H9 (cell line): ENCODE measurements at regions not wholly inside any gene's neighbourhood (a gene's known extent, or its start where the extent isn't known, plus 50 kb on each side); places are given as distances from the start of the nearest gene placed in this dataset.

ENCODE experiments used
- DNase-seq: peaks from one replicate; pipeline ENCODE4 v3.0.0-alpha.2; 2017
- H2AFZ ChIP-seq: one replicate; pipeline ENCODE4 v1.6.1; 2013; ENCODE audit warnings: mild to moderate bottlenecking, low read length, control low read depth, moderate library complexity
- H2AK5ac ChIP-seq: 2 replicates; pipeline ENCODE4 v1.6.1; 2013; ENCODE audit warnings: low read length, control low read depth, mixed read lengths; ENCODE audit not compliant: insufficient read length
- H2BK120ac ChIP-seq: one replicate; pipeline ENCODE4 v1.6.1; 2013; ENCODE audit warnings: low read depth, mild to moderate bottlenecking, low read length, control low read depth, inconsistent platforms; ENCODE audit not compliant: poor library complexity, severe bottlenecking
- H2BK12ac ChIP-seq: 2 replicates; pipeline ENCODE4 v1.6.1; 2013; ENCODE audit warnings: low read length, control low read depth, mixed read lengths, low read depth; ENCODE audit not compliant: insufficient read length
- H2BK15ac ChIP-seq: 2 replicates; pipeline ENCODE4 v1.6.1; 2013; ENCODE audit warnings: low read depth, low read length, control low read depth
- H2BK20ac ChIP-seq: one replicate; pipeline ENCODE4 v1.6.1; 2013; ENCODE audit warnings: low read depth, mild to moderate bottlenecking, low read length, control low read depth, inconsistent platforms; ENCODE audit not compliant: poor library complexity, severe bottlenecking
- H2BK5ac ChIP-seq: 2 replicates; pipeline ENCODE4 v1.6.1; 2013; ENCODE audit warnings: low read length, control low read depth, mixed read lengths; ENCODE audit not compliant: insufficient read length
- H3K14ac ChIP-seq: 2 replicates; pipeline ENCODE4 v1.6.1; 2013; ENCODE audit warnings: low read length, control low read depth; ENCODE audit not compliant: insufficient read depth
- H3K18ac ChIP-seq: 2 replicates; pipeline ENCODE4 v1.6.1; 2013; ENCODE audit warnings: low read depth, mild to moderate bottlenecking, mixed read lengths, low read length, control low read depth; ENCODE audit not compliant: insufficient read length
- H3K23ac ChIP-seq: 2 replicates; pipeline ENCODE4 v1.6.1; 2013; ENCODE audit warnings: low read length, control low read depth, mixed read lengths, low read depth; ENCODE audit not compliant: insufficient read length
- H3K23me2 ChIP-seq: 2 replicates; pipeline ENCODE4 v1.6.1; 2013; ENCODE audit warnings: low read depth, mild to moderate bottlenecking, mixed read lengths, low read length, control low read depth; ENCODE audit not compliant: insufficient read length, poor library complexity, severe bottlenecking
- H3K27ac ChIP-seq: 2 replicates; pipeline ENCODE4 v1.5.1; 2013; ENCODE audit warnings: low read length, control low read depth, mixed read lengths, low read depth; ENCODE audit not compliant: insufficient read length
- H3K27me3 ChIP-seq: 2 replicates; pipeline ENCODE4 v1.6.1; 2013; ENCODE audit warnings: low read length, control low read depth, inconsistent platforms; ENCODE audit not compliant: insufficient read depth
- H3K4ac ChIP-seq: 2 replicates; pipeline ENCODE4 v1.6.1; 2013; ENCODE audit warnings: low read depth, mild to moderate bottlenecking, control low read depth, inconsistent platforms, low read length, moderate library complexity
- H3K4me1 ChIP-seq: 2 replicates; pipeline ENCODE4 v1.6.1; 2013; ENCODE audit warnings: low read length, control low read depth, inconsistent platforms; ENCODE audit not compliant: insufficient read depth
- H3K4me2 ChIP-seq: 2 replicates; pipeline ENCODE4 v1.6.1; 2013; ENCODE audit warnings: low read length, control low read depth, mixed read lengths; ENCODE audit not compliant: insufficient read length, insufficient read depth
- H3K56ac ChIP-seq: 2 replicates; pipeline ENCODE4 v1.6.1; 2013; ENCODE audit warnings: low read depth, mild to moderate bottlenecking, mixed read lengths, low read length, control low read depth; ENCODE audit not compliant: insufficient read length
- H3K79me1 ChIP-seq: 2 replicates; pipeline ENCODE4 v1.6.1; 2013; ENCODE audit warnings: low read depth, mild to moderate bottlenecking, moderate library complexity, low read length, control low read depth, inconsistent platforms; ENCODE audit not compliant: insufficient read depth, poor library complexity, severe bottlenecking
- H3K79me2 ChIP-seq: 2 replicates; pipeline ENCODE4 v1.6.1; 2013; ENCODE audit warnings: low read length, control low read depth, inconsistent platforms; ENCODE audit not compliant: insufficient read depth
- H3K9ac ChIP-seq: 2 replicates; pipeline ENCODE4 v1.6.1; 2013; ENCODE audit warnings: low read length, control low read depth, mixed read lengths; ENCODE audit not compliant: insufficient read length; ENCODE audit errors: extremely low read depth
- H3K9me3 ChIP-seq: one replicate; pipeline ENCODE4 v1.6.1; 2013; ENCODE audit warnings: low read depth, low read length, inconsistent platforms; ENCODE audit not compliant: control insufficient read depth
- H3T11ph ChIP-seq: one replicate; pipeline ENCODE4 v1.6.1; 2013; ENCODE audit warnings: mild to moderate bottlenecking, low read length, control low read depth, inconsistent platforms
- H4K20me1 ChIP-seq: one replicate; pipeline ENCODE4 v1.6.1; 2013; ENCODE audit not compliant: control insufficient read depth, insufficient read length, insufficient read depth
- H4K5ac ChIP-seq: 2 replicates; pipeline ENCODE4 v1.6.1; 2013; ENCODE audit warnings: low read depth, mild to moderate bottlenecking, mixed read lengths, low read length, control low read depth; ENCODE audit not compliant: insufficient read length
- H4K8ac ChIP-seq: replicated peaks from 2 replicates; pipeline ENCODE4 v1.6.1; 2013; ENCODE audit warnings: low read length, control low read depth, mixed read lengths, low read depth; ENCODE audit not compliant: insufficient read length
- H4K91ac ChIP-seq: 2 replicates; pipeline ENCODE4 v1.6.1; 2013; ENCODE audit warnings: low read depth, mild to moderate bottlenecking, moderate library complexity, mixed read lengths, low read length, control low read depth; ENCODE audit not compliant: insufficient read length
- H3K27ac Mint-ChIP-seq, 3 experiments: 2 replicates in 2 of 3; 3 replicates in 1 of 3; pipeline ENCODE4 v1.8.0; 2020 to 2021; ENCODE audit warnings: mixed read lengths in 3 of 3, mild to moderate bottlenecking in 1 of 3, moderate library complexity in 1 of 3
- H3K27me3 Mint-ChIP-seq: 2 replicates; pipeline ENCODE4 v1.8.0; 2021; ENCODE audit warnings: low read depth, mild to moderate bottlenecking, moderate library complexity, mixed read lengths
- H3K36me3 Mint-ChIP-seq, 3 experiments: 2 replicates in 2 of 3; 3 replicates in 1 of 3; pipeline ENCODE4 v1.8.0; 2020 to 2021; ENCODE audit warnings: low read depth in 3 of 3, mixed read lengths in 3 of 3; ENCODE audit not compliant: insufficient read depth in 1 of 3
- H3K4me1 Mint-ChIP-seq, 2 experiments: 2 replicates each; pipeline ENCODE4 v1.8.0; 2020; ENCODE audit warnings: mixed read lengths in 2 of 2
- H3K4me3 Mint-ChIP-seq, 2 experiments: 2 replicates in 1 of 2; 3 replicates in 1 of 2; pipeline ENCODE4 v1.8.0; 2020 to 2021; ENCODE audit warnings: mild to moderate bottlenecking in 2 of 2, mixed read lengths in 2 of 2, moderate library complexity in 1 of 2
- H3K9me3 Mint-ChIP-seq, 2 experiments: 2 replicates in 1 of 2; 3 replicates in 1 of 2; pipeline ENCODE4 v1.8.0; 2020; ENCODE audit warnings: mild to moderate bottlenecking in 2 of 2, mixed read lengths in 2 of 2, moderate library complexity in 1 of 2
- CTCF ChIP-seq: fragments of 200-600 bp; sonication (generic); conservative IDR thresholded peaks from 3 replicates; pipeline ENCODE4 v1.8.0; 2021; ENCODE audit warnings: antibody characterized with exemption, mild to moderate bottlenecking
- WGBS: extraction: QIAGEN DNeasy Blood & Tissue Kit; methylation state at CpG from one replicate; pipeline ENCODE4 v1.1.7; 2013; ENCODE audit warnings: missing lambda C conversion rate, low lambda C conversion rate, mixed read lengths; ENCODE audit not compliant: insufficient read length; ENCODE audit errors: extremely low coverage; 5-methylcytosine and 5-hydroxymethylcytosine counted together

GRCh38 chr5:126189231-126189630 lies 234.0 kb upstream of the GRAMD2B start:
- Histone ChIP-seq H3K9me3 (no peaks in the 10 kb centered on the region), H3T11ph (no peak overlapping the region), H3K9ac (no peak overlapping the region), H3K27me3 (no peaks in the 10 kb centered on the region), H2AK5ac (no peak overlapping the region), H2BK5ac (no peak overlapping the region), H4K20me1 (no peaks in the 10 kb centered on the region), H3K79me2 (no peaks in the 10 kb centered on the region), H4K5ac (no peak overlapping the region), H4K8ac (no peak overlapping the region), H4K91ac (no peak overlapping the region), H3K4me2 (no peak overlapping the region), H2BK15ac (no peak overlapping the region), H3K79me1 (no peaks in the 10 kb centered on the region), H3K18ac (no peak overlapping the region), H2BK12ac (no peak overlapping the region), H3K27ac (no peak overlapping the region), H3K4ac (no peak overlapping the region), H3K14ac (no peak overlapping the region), H2AFZ (no peak overlapping the region), H2BK20ac (no peak overlapping the region), H3K56ac (no peak overlapping the region), H3K23me2 (no peaks in the 10 kb centered on the region), H3K23ac (no peak overlapping the region), H2BK120ac (no peak overlapping the region), H3K4me1 (no peaks in the 10 kb centered on the region; the same call in 1 of the 2 replicates)
- Mint-ChIP-seq H3K4me1 (peaks cover 34 to 35% of the 10 kb centered on the region in 2 experiments), H3K27ac (no peak overlapping the region), H3K36me3 (peaks cover 0 to 14% (median 3%) of the 10 kb centered on the region in 3 experiments; a peak in 3 of 7 replicates), H3K4me3 (no peak overlapping the region), H3K9me3 (peaks cover 5 to 8% of the 10 kb centered on the region in 2 experiments; a peak in 4 of 5 replicates), H3K27me3 (peaks cover 24% of the 10 kb centered on the region)
- no CpG with 5 or more reads among the region's 5 CpGs for WGBS
- DNase-seq, result no peak
- no peak for TF ChIP-seq CTCF
